NT2/D1 (cell line): ENCODE measurements at regions not wholly inside any gene's neighbourhood (a gene's known extent, or its start where the extent isn't known, plus 50 kb on each side); places are given as distances from the start of the nearest gene placed in this dataset.

Experiments used
- YY1 ChIP-seq: IDR thresholded peaks from 2 replicates; pipeline ENCODE4 v1.6.1; 2011; ENCODE audit not compliant: insufficient read length, insufficient read depth
- ZNF274 ChIP-seq: IDR thresholded peaks from 2 replicates; pipeline ENCODE4 v1.6.1; 2011; ENCODE audit warnings: mild to moderate bottlenecking, low read depth, low read length

DNA sequence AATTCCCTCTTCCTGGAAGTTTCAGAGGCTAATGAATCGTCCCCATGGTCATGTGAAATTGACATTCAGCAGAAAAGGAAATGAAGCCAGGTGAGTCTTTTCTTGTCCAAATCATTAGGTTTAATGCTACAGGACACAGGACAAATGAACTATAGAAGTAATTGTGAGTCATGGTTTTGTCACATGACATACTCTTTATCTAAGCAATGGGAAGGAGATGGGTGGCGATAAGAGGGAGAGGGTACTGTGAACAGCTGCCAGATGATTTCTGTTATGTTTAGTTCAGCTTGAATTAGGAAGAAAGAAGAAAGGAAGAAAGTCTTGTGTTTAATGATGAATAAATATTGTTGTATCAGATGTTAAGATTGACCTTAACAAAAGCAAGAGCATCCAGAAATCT is 515.4 kb upstream of the ZNF717 start:
- TF ChIP-seq ZNF274 = no peak
- TF ChIP-seq YY1 = no peak
